Testis (tissue), 2 donors: ENCODE measurements at regions not wholly inside any gene's neighbourhood (a gene's known extent, or its start where the extent isn't known, plus 50 kb on each side); places are given as distances from the start of the nearest gene placed in this dataset.

ENCODE experiments used
- DNase-seq: peaks from one replicate; pipeline ENCODE4 v3.0.0-alpha.2; 2019
- H3K27ac ChIP-seq, 2 donors: fragments of 200-600 bp; sonication (generic); one replicate each; pipeline ENCODE4 v1.5.1; 2019
- H3K27me3 ChIP-seq: fragments of 200-600 bp; sonication (generic); one replicate; pipeline ENCODE4 v1.5.1; 2019
- H3K36me3 ChIP-seq: fragments of 200-600 bp; sonication (generic); one replicate; pipeline ENCODE4 v1.5.1; 2017; ENCODE audit warnings: low read depth; ENCODE audit errors: missing control alignments
- H3K4me1 ChIP-seq: fragments of 200-600 bp; sonication (generic); one replicate; pipeline ENCODE4 v1.5.1; 2019
- H3K4me3 ChIP-seq, 2 donors: fragments of 200-600 bp; sonication (generic); one replicate each; pipeline ENCODE4 v1.5.1; 2017 to 2019
- H3K9me3 ChIP-seq: fragments of 200-600 bp; sonication (generic); one replicate; pipeline ENCODE4 v1.5.1; 2017
- CTCF ChIP-seq, 3 experiments: fragments of 450-650 bp in 2 of 3; fragments of 200-600 bp in 1 of 3; sonication (generic) in 1 of 3; IDR thresholded peaks; one replicate each; pipeline ENCODE4 v1.5.1; 2016 to 2019; ENCODE audit warnings: antibody characterized with exemption in 3 of 3, mild to moderate bottlenecking in 2 of 3, moderate library complexity in 1 of 3
- POLR2A ChIP-seq: fragments of 450-650 bp; IDR thresholded peaks from one replicate; pipeline ENCODE4 v1.6.1; 2017; ENCODE audit warnings: antibody characterized with exemption, mild to moderate bottlenecking, moderate library complexity
- WGBS, 2 donors: methylation state at CpG; one replicate each; pipeline ENCODE4 v1.1.5; 2018; 5-methylcytosine and 5-hydroxymethylcytosine counted together
- intact Hi-C: fragments of 100-400 bp; cut with DNase I; formaldehyde crosslinking; loops from one replicate; pipeline ENCODE4 v1.15.1; 2023; ENCODE audit warnings: low total_unique reads

- no peaks in the 10 kb centered on the region for H3K27me3 ChIP-seq
- no peak overlapping the region for H3K27ac ChIP-seq
- no peak for DNase-seq
- no peak overlapping the region for H3K4me3 ChIP-seq
- H3K4me1 ChIP-seq: no peaks in the 10 kb centered on the region
- H3K9me3 ChIP-seq: no peaks in the 10 kb centered on the region
- TF ChIP-seq CTCF (IDR thresholded peaks at IDR 0.05) (no peak), POLR2A (no peak)
- 25 to 54% methylated on average over 3 of the region's 3 CpGs for WGBS, 2 donors
- H3K36me3 ChIP-seq: no peaks in the 10 kb centered on the region
- intact Hi-C loops: no loop called here
Measured at GRCh38 chrX:113222305-113222704, 381.7 kb upstream of the AMOT start.

GRCh38 chrX:113212052-113212451 lies 371.4 kb upstream of the AMOT start:
- intact Hi-C loops: no loop called here
- 97 to 100% methylated on average over 4 to 5 of the region's 9 CpGs for WGBS, 2 donors

GRCh38 chrX:113202601-113203000 lies 362.0 kb upstream of the AMOT start:
- H3K27me3 ChIP-seq: no peaks in the 10 kb centered on the region
- no peak for DNase-seq
- intact Hi-C loops: no loop called here
- TF ChIP-seq POLR2A (no peak), CTCF (IDR thresholded peaks at IDR 0.05) (no peak)
- no peaks in the 10 kb centered on the region for H3K9me3 ChIP-seq
- no peak overlapping the region for H3K4me3 ChIP-seq
- no peak overlapping the region for H3K27ac ChIP-seq
- no peaks in the 10 kb centered on the region for H3K4me1 ChIP-seq
- 94% methylated on average over 5 of the region's 5 CpGs; no CpG with 5 or more reads in 1 of the 2 donors for WGBS, 2 donors
- no peaks in the 10 kb centered on the region for H3K36me3 ChIP-seq

More at GRCh38 chrX:113212052-113212451, 371.4 kb upstream of the AMOT start:
- no peak overlapping the region for H3K4me3 ChIP-seq
- no peaks in the 10 kb centered on the region for H3K9me3 ChIP-seq
- H3K27ac ChIP-seq: no peak overlapping the region
- no peak for DNase-seq
- no peak for TF ChIP-seq POLR2A
- no peak for TF ChIP-seq CTCF (IDR thresholded peaks at IDR 0.05)
- H3K36me3 ChIP-seq: no peaks in the 10 kb centered on the region
- no peaks in the 10 kb centered on the region for H3K4me1 ChIP-seq
- no peaks in the 10 kb centered on the region for H3K27me3 ChIP-seq

GRCh38 chrX:113195949-113196348 lies 355.3 kb upstream of the AMOT start:
- intact Hi-C loops: no loop called here
- no peaks in the 10 kb centered on the region for H3K4me1 ChIP-seq
- H3K27ac ChIP-seq: no peak overlapping the region
- no peak overlapping the region for H3K4me3 ChIP-seq
- no peak for DNase-seq
- H3K36me3 ChIP-seq: no peaks in the 10 kb centered on the region
- WGBS, 2 donors: 61 to 63% methylated on average over 3 of the region's 3 CpGs
- H3K9me3 ChIP-seq: no peaks in the 10 kb centered on the region
- no peaks in the 10 kb centered on the region for H3K27me3 ChIP-seq
- no peak for TF ChIP-seq POLR2A
- TF ChIP-seq CTCF (IDR thresholded peaks at IDR 0.05): no peak

- DNase-seq: no peak
- H3K36me3 ChIP-seq: no peaks in the 10 kb centered on the region
- H3K9me3 ChIP-seq: no peaks in the 10 kb centered on the region
- no peak for TF ChIP-seq CTCF (IDR thresholded peaks at IDR 0.05)
- no peak for TF ChIP-seq POLR2A
- H3K27me3 ChIP-seq: no peaks in the 10 kb centered on the region
- H3K27ac ChIP-seq: no peak overlapping the region
- H3K4me1 ChIP-seq: no peaks in the 10 kb centered on the region
- H3K4me3 ChIP-seq: no peak overlapping the region
- intact Hi-C loops: no loop called here
Measured at GRCh38 chrX:113192418-113192817, 351.8 kb upstream of the AMOT start.
